Uterus (tissue), 2 donors: ENCODE measurements at regions not wholly inside any gene's neighbourhood (a gene's known extent, or its start where the extent isn't known, plus 50 kb on each side); places are given as distances from the start of the nearest gene placed in this dataset.

ENCODE experiments used
- POLR2A ChIP-seq, 2 donors: fragments of 450-650 bp; IDR thresholded peaks; one replicate each; pipeline ENCODE4 v1.6.1; 2016; ENCODE audit warnings: antibody characterized with exemption in 2 of 2, mild to moderate bottlenecking in 1 of 2, moderate library complexity in 1 of 2
- TF ChIP-seq, protein P1 (sequence below), 4 experiments: fragments of 200-600 bp in 2 of 4; fragments of 450-650 bp in 2 of 4; sonication (generic) in 2 of 4; IDR thresholded peaks; one replicate each; pipeline ENCODE4 v1.5.1; 2016 to 2019; ENCODE audit warnings: antibody characterized with exemption in 4 of 4, mild to moderate bottlenecking in 2 of 4, moderate library complexity in 1 of 4

DNA sequence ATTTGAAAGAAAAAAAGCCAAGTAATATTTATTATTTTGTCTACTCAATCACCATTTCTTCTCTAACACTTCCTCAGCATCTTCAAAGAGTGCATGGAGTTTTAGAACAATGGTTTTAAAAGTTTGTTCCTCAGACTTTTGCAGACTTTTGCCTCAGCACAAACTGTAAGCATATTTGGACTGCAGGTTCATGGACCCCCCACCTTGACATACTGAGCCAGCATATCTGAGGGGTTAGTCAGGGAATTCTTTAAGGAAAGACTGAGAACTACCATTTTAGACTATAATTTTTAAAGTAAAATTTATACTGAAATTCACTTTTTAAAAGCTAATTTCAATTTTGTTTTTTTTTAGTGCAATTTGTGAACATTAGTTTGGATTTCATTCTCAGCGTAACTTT, 1676.8 kb upstream of the PCDH20 start:
- TF ChIP-seq, protein P1, sequence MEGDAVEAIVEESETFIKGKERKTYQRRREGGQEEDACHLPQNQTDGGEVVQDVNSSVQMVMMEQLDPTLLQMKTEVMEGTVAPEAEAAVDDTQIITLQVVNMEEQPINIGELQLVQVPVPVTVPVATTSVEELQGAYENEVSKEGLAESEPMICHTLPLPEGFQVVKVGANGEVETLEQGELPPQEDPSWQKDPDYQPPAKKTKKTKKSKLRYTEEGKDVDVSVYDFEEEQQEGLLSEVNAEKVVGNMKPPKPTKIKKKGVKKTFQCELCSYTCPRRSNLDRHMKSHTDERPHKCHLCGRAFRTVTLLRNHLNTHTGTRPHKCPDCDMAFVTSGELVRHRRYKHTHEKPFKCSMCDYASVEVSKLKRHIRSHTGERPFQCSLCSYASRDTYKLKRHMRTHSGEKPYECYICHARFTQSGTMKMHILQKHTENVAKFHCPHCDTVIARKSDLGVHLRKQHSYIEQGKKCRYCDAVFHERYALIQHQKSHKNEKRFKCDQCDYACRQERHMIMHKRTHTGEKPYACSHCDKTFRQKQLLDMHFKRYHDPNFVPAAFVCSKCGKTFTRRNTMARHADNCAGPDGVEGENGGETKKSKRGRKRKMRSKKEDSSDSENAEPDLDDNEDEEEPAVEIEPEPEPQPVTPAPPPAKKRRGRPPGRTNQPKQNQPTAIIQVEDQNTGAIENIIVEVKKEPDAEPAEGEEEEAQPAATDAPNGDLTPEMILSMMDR (IDR thresholded peaks at IDR 0.05): no peak
- no peak for TF ChIP-seq POLR2A (IDR thresholded peaks at IDR 0.05)
